Small intestine (tissue), 7 donors: ENCODE measurements at regions not wholly inside any gene's neighbourhood (a gene's known extent, or its start where the extent isn't known, plus 50 kb on each side); places are given as distances from the start of the nearest gene placed in this dataset.

ENCODE experiments used
- DNase-seq, 2 donors: peaks; one replicate each; pipeline versions ENCODE4 v3.0.0 to v3.0.0-alpha.2; 2013
- FAIRE-seq: peaks from 2 replicates; lab custom pipeline; 2012; peaks lifted over from hg19 to GRCh38; lab: Jason Lieb, UNC
- H3K27ac ChIP-seq, 3 donors: one replicate each; pipeline ENCODE4 v1.5.1; 2013; ENCODE audit warnings: low read length in 2 of 3, mild to moderate bottlenecking in 2 of 3, control low read depth in 1 of 3, inconsistent platforms in 1 of 3, low read depth in 1 of 3, moderate library complexity in 1 of 3
- H3K27me3 ChIP-seq, 3 donors: one replicate each; pipeline ENCODE4 v1.6.1; 2013; ENCODE audit warnings: low read length in 3 of 3, inconsistent platforms in 1 of 3; ENCODE audit not compliant: control insufficient read depth in 3 of 3, insufficient read depth in 3 of 3
- H3K36me3 ChIP-seq, 3 donors: one replicate each; pipeline ENCODE4 v1.6.1; 2013; ENCODE audit warnings: low read length in 3 of 3, inconsistent platforms in 1 of 3, low read depth in 1 of 3, mild to moderate bottlenecking in 1 of 3, moderate library complexity in 1 of 3; ENCODE audit not compliant: control insufficient read depth in 3 of 3, insufficient read depth in 2 of 3
- H3K4me1 ChIP-seq, 3 donors: one replicate each; pipeline ENCODE4 v1.6.1; 2013; ENCODE audit warnings: low read length in 2 of 3, inconsistent platforms in 1 of 3, low read depth in 1 of 3, mild to moderate bottlenecking in 1 of 3, moderate library complexity in 1 of 3; ENCODE audit not compliant: control insufficient read depth in 3 of 3, insufficient read depth in 2 of 3
- H3K4me3 ChIP-seq, 3 donors: one replicate each; pipeline ENCODE4 v1.5.1; 2013; ENCODE audit warnings: low read length in 3 of 3, control low read depth in 1 of 3, inconsistent platforms in 1 of 3, low read depth in 1 of 3, mild to moderate bottlenecking in 1 of 3, moderate library complexity in 1 of 3
- H3K9me3 ChIP-seq, 2 donors: one replicate each; pipeline ENCODE4 v1.6.1; 2013; ENCODE audit warnings: low read depth in 1 of 2, low read length in 1 of 2; ENCODE audit not compliant: control insufficient read depth in 2 of 2, insufficient read depth in 1 of 2
- WGBS, 3 donors: extraction: QIAGEN DNeasy Blood & Tissue Kit; methylation state at CpG; one replicate each; pipeline ENCODE4 v1.1.7; 2013; 5-methylcytosine and 5-hydroxymethylcytosine counted together
- donor health status: healthy with polysubstance abuse.
- donor health status: control.
- donor health status: control.
- donor health status: Bipolar disorder and iron deficiency.
- donor health status: healthy.

DNA sequence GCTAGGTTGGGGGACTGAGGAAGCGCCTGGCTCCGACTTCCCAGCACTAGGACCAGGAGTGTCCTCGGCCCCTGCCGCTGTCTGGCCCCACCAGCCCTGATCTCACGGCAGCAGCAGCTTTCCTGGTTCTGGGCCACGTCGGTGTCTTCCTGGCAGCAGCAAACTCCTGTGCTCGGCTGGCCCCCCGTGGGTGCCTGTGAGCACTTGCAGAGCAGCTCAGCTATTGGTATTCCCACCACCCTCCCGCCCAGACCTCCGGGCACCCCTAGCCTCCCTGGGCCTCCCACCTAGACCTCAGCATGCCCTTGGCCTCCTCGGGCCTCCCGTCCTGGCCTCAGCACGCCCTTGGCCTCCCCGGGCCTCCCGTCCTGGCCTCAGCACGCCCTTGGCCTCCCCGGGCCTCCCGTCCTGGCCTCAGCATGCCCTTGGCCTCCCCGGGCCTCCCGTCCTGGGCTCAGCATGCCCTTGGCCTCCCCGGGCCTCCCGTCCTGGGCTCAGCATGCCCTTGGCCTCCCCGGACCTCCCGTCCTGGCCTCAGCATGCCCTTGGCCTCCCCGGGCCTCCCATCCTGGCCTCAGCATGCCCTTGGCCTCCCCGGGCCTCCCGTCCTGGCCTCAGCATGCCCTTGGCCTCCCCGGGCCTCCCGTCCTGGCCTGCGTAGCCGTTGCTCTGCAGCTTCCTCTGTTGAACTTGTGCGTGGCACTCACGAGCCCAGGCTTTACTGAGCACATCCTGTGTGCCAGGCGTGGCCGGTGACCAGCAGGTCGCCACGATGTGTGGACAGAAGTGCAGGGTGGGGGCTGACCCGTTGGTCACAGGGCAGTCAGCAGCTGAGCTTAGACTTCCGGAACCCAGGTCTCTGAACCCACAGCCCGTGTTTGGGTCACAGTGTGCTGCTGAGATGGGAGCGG is 51.8 kb upstream of the ACSF3 start:
- no peaks in the 10 kb centered on the region for H3K36me3 ChIP-seq
- no peak overlapping the region for H3K27ac ChIP-seq
- no peak for DNase-seq
- no peaks in the 10 kb centered on the region for H3K4me1 ChIP-seq
- WGBS, 3 donors = 82 to 84% (median 83%) methylated on average over 35 to 42 of the region's 42 CpGs
- no peak overlapping the region for H3K4me3 ChIP-seq
- peaks cover 3 to 7% (median 7%) of the 10 kb centered on the region in 3 donors for H3K27me3 ChIP-seq
- H3K9me3 ChIP-seq = no peaks in the 10 kb centered on the region
- FAIRE-seq = no peak

DNA sequence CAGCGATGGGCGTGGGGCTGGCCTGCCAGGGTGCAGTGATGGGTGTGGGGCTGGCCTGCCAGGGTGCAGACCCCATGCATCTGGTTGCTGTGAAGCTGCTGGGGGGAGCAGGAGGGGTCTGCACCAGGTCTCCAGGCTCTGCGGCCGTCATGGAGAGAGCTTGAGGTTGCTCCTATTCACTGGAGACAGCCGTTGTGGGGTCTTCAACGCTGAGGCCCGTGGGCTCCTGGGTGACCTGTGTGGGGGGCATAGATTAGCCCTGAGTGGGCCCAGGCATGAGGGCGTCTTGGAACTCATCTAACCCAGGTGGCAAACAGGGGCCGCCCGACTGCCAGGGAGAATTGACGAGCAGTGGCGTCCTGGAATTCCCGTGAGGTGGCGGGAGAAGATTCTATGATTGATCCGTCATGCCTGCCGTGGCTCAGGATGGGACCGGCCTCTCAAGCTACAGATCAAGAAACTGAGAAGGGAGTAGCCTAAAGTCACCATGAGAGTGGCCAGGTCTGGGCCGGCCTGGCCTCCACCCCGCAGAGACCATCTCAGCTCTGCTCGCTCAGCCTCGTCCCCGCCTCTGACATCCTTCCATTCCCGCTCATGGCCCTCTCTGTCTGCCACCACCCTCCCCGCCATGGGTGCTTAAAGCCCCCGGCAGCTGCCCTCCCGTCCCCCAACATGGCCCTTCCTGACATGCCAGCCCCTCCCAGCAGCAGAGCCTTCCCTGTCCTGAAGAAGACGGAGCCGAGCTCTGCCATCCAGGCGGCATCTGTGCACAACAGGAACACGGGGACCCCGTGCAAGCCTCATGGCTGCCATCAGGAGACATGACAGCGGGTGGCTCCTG is 50.7 kb upstream of the ACSF3 start:
- H3K27me3 ChIP-seq = peaks cover 0 to 16% (median 4%) of the 10 kb centered on the region in 3 donors
- no peak for DNase-seq
- WGBS, 3 donors = 76 to 84% (median 82%) methylated on average over 30 to 32 of the region's 32 CpGs

DNA sequence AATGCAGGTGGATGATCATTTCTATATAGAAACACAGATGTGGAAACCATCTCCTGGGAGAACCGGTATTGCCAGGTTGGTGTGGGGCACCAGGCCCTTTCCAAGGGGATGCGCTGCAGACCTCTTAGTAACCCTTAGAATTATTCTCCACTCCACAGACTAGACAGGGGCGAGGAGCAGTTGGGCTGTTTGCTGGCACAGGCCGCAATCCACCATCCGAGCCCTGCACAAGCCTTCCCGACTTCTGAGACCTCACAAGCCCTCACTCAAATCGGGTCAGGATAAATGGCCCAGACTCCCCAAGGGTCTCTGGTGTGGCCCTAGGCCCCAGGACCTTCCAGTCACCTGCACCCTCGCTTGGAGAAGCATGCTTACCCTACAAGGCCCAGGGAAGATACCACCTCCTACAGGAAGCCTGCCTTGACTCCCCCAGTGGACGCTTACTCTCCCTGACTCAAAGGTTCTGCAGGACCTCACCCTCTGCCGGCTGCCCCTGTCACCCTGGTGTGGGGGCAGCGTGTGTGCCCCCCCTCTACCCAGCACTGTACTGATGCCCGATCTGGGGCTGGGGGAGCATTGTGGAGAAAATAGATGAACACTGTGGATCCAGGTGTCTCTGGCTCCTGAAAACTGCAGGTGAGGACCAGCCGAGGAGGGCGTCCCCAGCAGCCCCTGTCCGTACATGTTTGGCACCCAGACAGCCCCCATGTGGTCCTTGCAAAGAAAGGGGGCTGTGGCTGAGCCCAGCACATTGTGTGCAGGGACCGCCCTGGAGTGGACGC is 49.8 kb upstream of the ACSF3 start:
- Histone ChIP-seq H3K27ac (no peak overlapping the region), H3K36me3 (no peaks in the 10 kb centered on the region), H3K4me1 (no peaks in the 10 kb centered on the region), H3K9me3 (no peaks in the 10 kb centered on the region), H3K27me3 (peaks cover 0 to 20% (median 4%) of the 10 kb centered on the region in 3 donors), H3K4me3 (no peak overlapping the region)
- DNase-seq = no peak
- FAIRE-seq = no peak
- WGBS, 3 donors = 71 to 78% (median 73%) methylated on average over 17 of the region's 17 CpGs

More for the DNA sequence above, 50.7 kb upstream of the ACSF3 start:
- no peaks in the 10 kb centered on the region for H3K36me3 ChIP-seq
- H3K4me1 ChIP-seq = no peaks in the 10 kb centered on the region
- H3K27ac ChIP-seq = no peak overlapping the region
- FAIRE-seq = no peak
- H3K9me3 ChIP-seq = no peaks in the 10 kb centered on the region
- H3K4me3 ChIP-seq = no peak overlapping the region
